HepG2 (cell line): ENCODE measurements at regions not wholly inside any gene's neighbourhood (a gene's known extent, or its start where the extent isn't known, plus 50 kb on each side); places are given as distances from the start of the nearest gene placed in this dataset.

Experiments used
- ATAC-seq: fragments of 200-7000 bp; cut with Tn5 transposase; 3 replicates; pipeline ENCODE4 v1.9.1; 2020; ENCODE audit warnings: mild to moderate bottlenecking, moderate library complexity
- BruUV-seq: library from RNA; stranded (reverse); fragments of 400-500 nt; replicated peaks from 2 replicates; lab custom pipeline; 2021; lab: Mats Ljungman, UMichigan
- CTCF ChIA-PET: fragments of 300-600 bp; formaldehyde crosslinking; extraction: SDS; loops from one replicate; lab custom pipeline; 2021; ENCODE audit warnings: low total read pairs, inconsistent platforms, low intra/inter-chr PET ratio; lab: Yijun Ruan, JAX
- POLR2A ChIA-PET: fragments of 350-600 bp; sonication (Branson Sonifier 250); formaldehyde crosslinking; loops from one replicate; lab custom pipeline; 2020; ENCODE audit warnings: antibody characterized with exemption, inconsistent platforms; lab: Yijun Ruan, JAX
- DNase-seq: peaks from one replicate; pipeline ENCODE4 v3.0.0-alpha.2; 2015; ENCODE audit warnings: low spot score
- FAIRE-seq: peaks from 3 replicates; lab custom pipeline; 2011; peaks lifted over from hg19 to GRCh38; lab: Jason Lieb, UNC
- H2AFZ ChIP-seq: one replicate; pipeline ENCODE4 v1.6.1; 2011; ENCODE audit warnings: low read length, inconsistent platforms
- H3K27ac ChIP-seq: fragments of 300-600 bp; 3 replicates; pipeline ENCODE4 v1.8.0; 2011; ENCODE audit warnings: mixed run types, mild to moderate bottlenecking, mixed read lengths, low read length, inconsistent platforms; ENCODE audit not compliant: insufficient read depth; ENCODE audit errors: extremely low read length
- H3K27me3 ChIP-seq, 2 experiments: fragments of 200-600 bp in 1 of 2; 2 replicates in 1 of 2; 3 replicates in 1 of 2; pipeline versions ENCODE4 v1.6.0 to v1.8.0; 2011; ENCODE audit warnings: low read length in 2 of 2, mild to moderate bottlenecking in 2 of 2, moderate library complexity in 2 of 2, inconsistent platforms in 1 of 2; ENCODE audit not compliant: insufficient read depth in 2 of 2, control insufficient read depth in 1 of 2
- H3K36me3 ChIP-seq, 2 experiments: fragments of 200-600 bp in 1 of 2; replicated peaks in 1 of 2; 2 replicates in 1 of 2; 3 replicates in 1 of 2; pipeline versions ENCODE4 v1.5.1 to v1.8.0; 2011; ENCODE audit warnings: low read length in 2 of 2, inconsistent platforms in 1 of 2; ENCODE audit not compliant: insufficient read depth in 2 of 2, control insufficient read depth in 1 of 2
- H3K4me1 ChIP-seq: 2 replicates; pipeline ENCODE4 v1.5.1; 2012; ENCODE audit warnings: low read length, inconsistent platforms; ENCODE audit not compliant: insufficient read depth
- H3K4me2 ChIP-seq: 2 replicates; pipeline ENCODE4 v1.6.0; 2011; ENCODE audit warnings: low read depth, low read length, inconsistent platforms
- H3K4me3 ChIP-seq, 3 experiments: fragments of 200-600 bp in 1 of 3; sonication (generic), shearing (Covaris generic) in 1 of 3; replicated peaks in 1 of 3; 2 replicates each; pipeline ENCODE4 v1.5.1; 2011 to 2016; ENCODE audit warnings: low read length in 3 of 3, inconsistent platforms in 2 of 3, low read depth in 2 of 3, mild to moderate bottlenecking in 2 of 3, control low read depth in 1 of 3, mixed read lengths in 1 of 3; ENCODE audit not compliant: insufficient read depth in 1 of 3
- H3K79me2 ChIP-seq: one replicate; pipeline ENCODE4 v1.6.1; 2011; ENCODE audit warnings: low read length, inconsistent platforms; ENCODE audit not compliant: insufficient read depth
- H3K9ac ChIP-seq: 2 replicates; pipeline ENCODE4 v1.6.0; 2011; ENCODE audit warnings: mild to moderate bottlenecking, low read depth, low read length, inconsistent platforms; ENCODE audit not compliant: insufficient read depth
- H3K9me3 ChIP-seq: 2 replicates; pipeline ENCODE4 v1.5.1; 2012; ENCODE audit warnings: mild to moderate bottlenecking, low read length
- H4K20me1 ChIP-seq: 2 replicates; pipeline ENCODE4 v1.6.0; 2011; ENCODE audit warnings: inconsistent platforms, mild to moderate bottlenecking, low read length, moderate library complexity; ENCODE audit not compliant: insufficient read depth
- CC2D1A ChIP-seq: sonication (generic); formaldehyde crosslinking; IDR thresholded peaks from 2 replicates; pipeline ENCODE4 v1.8.1; 2023; ENCODE audit warnings: mild to moderate bottlenecking, missing genetic modification reagents
- DNMT3B ChIP-seq: conservative IDR thresholded peaks from 2 replicates; pipeline ENCODE4 v1.6.1; 2016; ENCODE audit warnings: missing biosample characterization, control low read depth
- FOXK2 ChIP-seq: fragments of 450-650 bp; IDR thresholded peaks from 2 replicates; pipeline ENCODE4 v1.6.1; 2016
- KLF15 ChIP-seq: sonication (generic); formaldehyde crosslinking; IDR thresholded peaks from 2 replicates; pipeline ENCODE4 v1.8.1; 2023; ENCODE audit warnings: borderline replicate concordance, mild to moderate bottlenecking, inconsistent platforms, missing genetic modification reagents, mixed read lengths
- MTA3 ChIP-seq: sonication (generic); formaldehyde crosslinking; IDR thresholded peaks from 2 replicates; pipeline ENCODE4 v1.4.0; 2020; ENCODE audit warnings: missing genetic modification reagents
- RBAK ChIP-seq: sonication (generic); formaldehyde crosslinking; IDR thresholded peaks from 2 replicates; pipeline ENCODE4 v1.5.1; 2020; ENCODE audit warnings: mild to moderate bottlenecking, missing genetic modification reagents
- RBFOX2 ChIP-seq: fragments of 200-400 bp; formaldehyde crosslinking; IDR thresholded peaks from 2 replicates; pipeline ENCODE4 v1.6.1; 2017; ENCODE audit warnings: low read depth, mild to moderate bottlenecking, low read length
- TEAD2 ChIP-seq: sonication (generic); formaldehyde crosslinking; IDR thresholded peaks from 2 replicates; pipeline ENCODE4 v1.9.0; 2021; ENCODE audit warnings: missing genetic modification reagents
- ZBTB21 ChIP-seq: sonication (generic); formaldehyde crosslinking; IDR thresholded peaks from 2 replicates; pipeline ENCODE4 v1.4.0; 2020; ENCODE audit warnings: missing genetic modification reagents
- ZNF446 ChIP-seq: sonication (generic); formaldehyde crosslinking; IDR thresholded peaks from 2 replicates; pipeline ENCODE4 v1.5.0; 2020; ENCODE audit warnings: mild to moderate bottlenecking, missing genetic modification reagents
- ZNF503 ChIP-seq: sonication (generic); formaldehyde crosslinking; IDR thresholded peaks from 2 replicates; pipeline ENCODE4 v1.4.0; 2020; ENCODE audit warnings: missing genetic modification reagents
- ZNF678 ChIP-seq: sonication (generic); formaldehyde crosslinking; IDR thresholded peaks from 2 replicates; pipeline ENCODE4 v1.4.0; 2020; ENCODE audit warnings: mild to moderate bottlenecking, missing genetic modification reagents
- ZNF761 ChIP-seq: sonication (generic); formaldehyde crosslinking; conservative IDR thresholded peaks from 2 replicates; pipeline ENCODE4 v1.4.0; 2020; ENCODE audit warnings: mild to moderate bottlenecking, missing genetic modification reagents
- ZNF878 ChIP-seq: sonication (generic); formaldehyde crosslinking; IDR thresholded peaks from 2 replicates; pipeline ENCODE4 v1.8.1; 2023; ENCODE audit warnings: mild to moderate bottlenecking, missing genetic modification reagents, moderate library complexity
- ZSCAN25 ChIP-seq: sonication (generic); formaldehyde crosslinking; IDR thresholded peaks from 2 replicates; pipeline ENCODE4 v1.8.0; 2022; ENCODE audit warnings: mild to moderate bottlenecking, missing genetic modification reagents
- ZSCAN31 ChIP-seq: sonication (generic); formaldehyde crosslinking; IDR thresholded peaks from 2 replicates; pipeline ENCODE4 v1.5.0; 2020; ENCODE audit warnings: low read depth, mild to moderate bottlenecking, missing genetic modification reagents
- WGBS: methylation state at CpG from one replicate; pipeline ENCODE4 v1.1.6; 2017; ENCODE audit warnings: low lambda C conversion rate; 5-methylcytosine and 5-hydroxymethylcytosine counted together
- in situ Hi-C: cut with HindIII; loops from 2 replicates; pipeline ENCODE4 v1.10.0; 2017; ENCODE audit warnings: low pct_unique_long_range_greater_than_20kb; ENCODE audit not compliant: extremely low pct_ligation_motif_present
- intact Hi-C: fragments of 100-400 bp; cut with micrococcal nuclease; formaldehyde crosslinking; loops from one replicate; pipeline ENCODE4 v1.10.0; 2022; ENCODE audit not compliant: unreplicated experiment
- TF ChIP-seq, protein P1 (sequence below): sonication (generic); formaldehyde crosslinking; IDR thresholded peaks from 2 replicates; pipeline ENCODE4 v1.4.0; 2020; ENCODE audit warnings: missing genetic modification reagents
- TF ChIP-seq, protein P2 (sequence below): IDR thresholded peaks from 2 replicates; pipeline ENCODE4 v1.6.1; 2016; ENCODE audit warnings: missing genetic modification reagents, missing compliant biosample characterization
- TF ChIP-seq, protein P3 (sequence below): sonication (generic); formaldehyde crosslinking; IDR thresholded peaks from 2 replicates; pipeline ENCODE4 v1.5.1; 2020; ENCODE audit warnings: mild to moderate bottlenecking, missing genetic modification reagents, moderate library complexity

DNA sequence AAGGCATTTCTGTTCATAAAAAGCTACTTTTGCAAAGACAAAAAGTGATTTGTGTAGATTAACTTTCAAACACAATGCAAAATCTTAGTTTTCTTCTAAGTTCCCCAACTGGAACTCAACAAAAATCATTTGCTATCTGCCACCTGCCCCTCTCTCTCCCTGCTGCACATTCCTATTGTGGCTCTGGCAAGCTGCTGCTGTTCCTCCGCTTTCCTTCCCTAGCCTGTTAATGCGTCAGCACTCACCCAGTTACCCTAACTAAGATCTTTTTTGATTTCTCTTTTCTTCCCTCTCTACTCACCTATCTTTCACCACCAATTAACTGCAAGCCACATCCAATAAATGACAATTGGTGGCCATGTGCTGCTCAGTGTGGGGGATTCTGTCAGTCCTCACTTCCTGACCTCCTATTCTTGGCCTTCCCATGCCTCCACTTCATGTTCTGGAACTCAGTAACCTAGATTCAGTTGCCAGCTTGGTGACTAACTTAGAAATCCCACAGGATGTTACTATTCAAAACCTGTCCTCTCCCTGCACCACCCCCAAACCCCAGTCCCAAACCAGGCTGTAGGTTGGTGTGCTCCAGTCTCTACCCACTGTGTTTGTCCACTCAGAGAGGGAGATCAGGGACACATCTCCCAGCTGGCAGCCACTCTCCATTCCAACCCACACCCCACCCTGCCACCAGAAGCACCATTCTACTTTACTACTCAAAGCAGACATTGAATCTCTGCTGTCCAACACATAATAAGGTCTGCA lies 140.2 kb upstream of the CTTNBP2 start:
- POLR2A ChIA-PET = no interaction called here
- intact Hi-C loops = no loop called here

More for the DNA sequence above, 140.2 kb upstream of the CTTNBP2 start:
- H2AFZ ChIP-seq = no peak overlapping the region
- in situ Hi-C loops = no loop called here
- WGBS = 83% methylated on average over 2 of the region's 2 CpGs
- no TSS peak for BruUV-seq
- FAIRE-seq (no peak), ATAC-seq (no peak), DNase-seq (no peak)
- H3K9me3 ChIP-seq = peaks cover 23% of the 10 kb centered on the region
- H3K79me2 ChIP-seq = no peaks in the 10 kb centered on the region
- H3K4me3 ChIP-seq = no peak overlapping the region
- H3K4me2 ChIP-seq = no peak overlapping the region
- no peaks in the 10 kb centered on the region for H4K20me1 ChIP-seq
- no peak overlapping the region for H3K9ac ChIP-seq
- no peaks in the 10 kb centered on the region for H3K4me1 ChIP-seq
- H3K27ac ChIP-seq = no peak overlapping the region
- H3K36me3 ChIP-seq = no peaks in the 10 kb centered on the region
- TF ChIP-seq, protein P1, sequence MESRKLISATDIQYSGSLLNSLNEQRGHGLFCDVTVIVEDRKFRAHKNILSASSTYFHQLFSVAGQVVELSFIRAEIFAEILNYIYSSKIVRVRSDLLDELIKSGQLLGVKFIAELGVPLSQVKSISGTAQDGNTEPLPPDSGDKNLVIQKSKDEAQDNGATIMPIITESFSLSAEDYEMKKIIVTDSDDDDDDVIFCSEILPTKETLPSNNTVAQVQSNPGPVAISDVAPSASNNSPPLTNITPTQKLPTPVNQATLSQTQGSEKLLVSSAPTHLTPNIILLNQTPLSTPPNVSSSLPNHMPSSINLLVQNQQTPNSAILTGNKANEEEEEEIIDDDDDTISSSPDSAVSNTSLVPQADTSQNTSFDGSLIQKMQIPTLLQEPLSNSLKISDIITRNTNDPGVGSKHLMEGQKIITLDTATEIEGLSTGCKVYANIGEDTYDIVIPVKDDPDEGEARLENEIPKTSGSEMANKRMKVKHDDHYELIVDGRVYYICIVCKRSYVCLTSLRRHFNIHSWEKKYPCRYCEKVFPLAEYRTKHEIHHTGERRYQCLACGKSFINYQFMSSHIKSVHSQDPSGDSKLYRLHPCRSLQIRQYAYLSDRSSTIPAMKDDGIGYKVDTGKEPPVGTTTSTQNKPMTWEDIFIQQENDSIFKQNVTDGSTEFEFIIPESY (CRISPR knock-in tag) = no peak
- TF ChIP-seq RBAK (CRISPR knock-in tag) (no peak), ZNF878 (CRISPR knock-in tag) (no peak), ZSCAN31 (CRISPR knock-in tag) (no peak), ZSCAN25 (CRISPR knock-in tag) (no peak), ZBTB21 (CRISPR knock-in tag) (no peak), FOXK2 (no peak), MTA3 (no peak), ZNF678 (CRISPR knock-in tag) (no peak), KLF15 (CRISPR knock-in tag) (no peak), ZNF503 (no peak), TEAD2 (no peak), RBFOX2 (no peak), DNMT3B (CRISPR knock-in tag) (no peak), CC2D1A (no peak), ZNF761 (no peak), ZNF446 (CRISPR knock-in tag) (no peak)
- TF ChIP-seq, protein P2, sequence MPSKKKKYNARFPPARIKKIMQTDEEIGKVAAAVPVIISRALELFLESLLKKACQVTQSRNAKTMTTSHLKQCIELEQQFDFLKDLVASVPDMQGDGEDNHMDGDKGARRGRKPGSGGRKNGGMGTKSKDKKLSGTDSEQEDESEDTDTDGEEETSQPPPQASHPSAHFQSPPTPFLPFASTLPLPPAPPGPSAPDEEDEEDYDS = no peak
- TF ChIP-seq, protein P3, sequence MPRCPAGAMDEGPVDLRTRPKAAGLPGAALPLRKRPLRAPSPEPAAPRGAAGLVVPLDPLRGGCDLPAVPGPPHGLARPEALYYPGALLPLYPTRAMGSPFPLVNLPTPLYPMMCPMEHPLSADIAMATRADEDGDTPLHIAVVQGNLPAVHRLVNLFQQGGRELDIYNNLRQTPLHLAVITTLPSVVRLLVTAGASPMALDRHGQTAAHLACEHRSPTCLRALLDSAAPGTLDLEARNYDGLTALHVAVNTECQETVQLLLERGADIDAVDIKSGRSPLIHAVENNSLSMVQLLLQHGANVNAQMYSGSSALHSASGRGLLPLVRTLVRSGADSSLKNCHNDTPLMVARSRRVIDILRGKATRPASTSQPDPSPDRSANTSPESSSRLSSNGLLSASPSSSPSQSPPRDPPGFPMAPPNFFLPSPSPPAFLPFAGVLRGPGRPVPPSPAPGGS (CRISPR knock-in tag) = no peak
- TF ChIP-seq, all 625 proteins: peak for 0
- CTCF ChIA-PET = no interaction called here
- H3K27me3 ChIP-seq = no peaks in the 10 kb centered on the region
